HUES64 (cell line): ENCODE measurements at regions not wholly inside any gene's neighbourhood (a gene's known extent, or its start where the extent isn't known, plus 50 kb on each side); places are given as distances from the start of the nearest gene placed in this dataset.

Source experiments
- H3K27ac ChIP-seq: 2 replicates; pipeline ENCODE4 v1.7.0; 2013; ENCODE audit warnings: low read depth, low read length, inconsistent platforms
- H3K27me3 ChIP-seq: 2 replicates; pipeline ENCODE4 v1.6.1; 2013; ENCODE audit warnings: mild to moderate bottlenecking, low read length; ENCODE audit not compliant: insufficient read depth
- H3K36me3 ChIP-seq: 2 replicates; pipeline ENCODE4 v1.6.1; 2013; ENCODE audit warnings: mild to moderate bottlenecking, low read length; ENCODE audit not compliant: insufficient read depth
- H3K4me1 ChIP-seq: 2 replicates; pipeline ENCODE4 v1.6.1; 2013; ENCODE audit warnings: mild to moderate bottlenecking, low read length, moderate library complexity; ENCODE audit not compliant: insufficient read depth
- H3K4me3 ChIP-seq: 2 replicates; pipeline ENCODE4 v1.5.1; 2013; ENCODE audit warnings: mild to moderate bottlenecking, low read length, moderate library complexity
- H3K9ac ChIP-seq: 2 replicates; pipeline ENCODE4 v1.6.1; 2013; ENCODE audit warnings: mild to moderate bottlenecking, low read depth, low read length
- H3K9me3 ChIP-seq: 2 replicates; pipeline ENCODE4 v1.6.1; 2013; ENCODE audit warnings: low read depth, low read length; ENCODE audit not compliant: insufficient read depth
- WGBS: fragments of 150-250, 120-280 bp; methylation state at CpG from one replicate; pipeline ENCODE4 v1.1.7; 2013; ENCODE audit warnings: missing lambda C conversion rate; 5-methylcytosine and 5-hydroxymethylcytosine counted together

GRCh38 chr17:79465681-79466025, 145.2 kb downstream of the RBFOX3 start:
- H3K27ac ChIP-seq, result no peak overlapping the region
- no peaks in the 10 kb centered on the region for H3K27me3 ChIP-seq
- no peak overlapping the region for H3K9ac ChIP-seq
- H3K4me1 ChIP-seq, result peaks cover 7% of the 10 kb centered on the region
- no peak overlapping the region for H3K4me3 ChIP-seq
- 84% methylated on average over 14 of the region's 14 CpGs for WGBS
- no peaks in the 10 kb centered on the region for H3K36me3 ChIP-seq
- no peaks in the 10 kb centered on the region for H3K9me3 ChIP-seq

- Histone ChIP-seq H3K4me1 (peaks cover 7% of the 10 kb centered on the region), H3K9me3 (no peaks in the 10 kb centered on the region), H3K9ac (no peak overlapping the region), H3K27ac (no peak overlapping the region), H3K36me3 (no peaks in the 10 kb centered on the region), H3K27me3 (no peaks in the 10 kb centered on the region), H3K4me3 (no peak overlapping the region)
- 85% methylated on average over 25 of the region's 25 CpGs for WGBS
Observed at GRCh38 chr17:79465011-79465680, 145.7 kb downstream of the RBFOX3 start.

GRCh38 chr17:79464318-79465010, 146.4 kb downstream of the RBFOX3 start:
- no peaks in the 10 kb centered on the region for H3K9me3 ChIP-seq
- H3K27ac ChIP-seq, result no peak overlapping the region
- H3K36me3 ChIP-seq, result no peaks in the 10 kb centered on the region
- no peaks in the 10 kb centered on the region for H3K27me3 ChIP-seq
- no peak overlapping the region for H3K4me3 ChIP-seq
- 92% methylated on average over 28 of the region's 28 CpGs for WGBS
- no peak overlapping the region for H3K9ac ChIP-seq
- peaks cover 7% of the 10 kb centered on the region for H3K4me1 ChIP-seq

GRCh38 chr17:79463421-79464317, 147.2 kb downstream of the RBFOX3 start:
- no peak overlapping the region for H3K27ac ChIP-seq
- H3K4me3 ChIP-seq, result no peak overlapping the region
- peaks cover 7% of the 10 kb centered on the region for H3K4me1 ChIP-seq
- no peak overlapping the region for H3K9ac ChIP-seq
- WGBS, result 95% methylated on average over 36 of the region's 36 CpGs
- H3K36me3 ChIP-seq, result no peaks in the 10 kb centered on the region
- H3K27me3 ChIP-seq, result no peaks in the 10 kb centered on the region
- no peaks in the 10 kb centered on the region for H3K9me3 ChIP-seq

- no peak overlapping the region for H3K27ac ChIP-seq
- no peak overlapping the region for H3K4me3 ChIP-seq
- 83% methylated on average over 1 of the region's 2 CpGs for WGBS
- no peaks in the 10 kb centered on the region for H3K27me3 ChIP-seq
- no peaks in the 10 kb centered on the region for H3K36me3 ChIP-seq
- H3K4me1 ChIP-seq, result peaks cover 5% of the 10 kb centered on the region
- H3K9me3 ChIP-seq, result no peaks in the 10 kb centered on the region
- no peak overlapping the region for H3K9ac ChIP-seq
Observed at GRCh38 chr17:79461041-79461440, 149.8 kb downstream of the RBFOX3 start.

- Histone ChIP-seq H3K36me3 (no peaks in the 10 kb centered on the region), H3K9me3 (no peaks in the 10 kb centered on the region), H3K4me3 (no peak overlapping the region), H3K4me1 (no peaks in the 10 kb centered on the region; the same call in 1 of the 2 replicates), H3K9ac (no peak overlapping the region), H3K27ac (no peak overlapping the region), H3K27me3 (no peaks in the 10 kb centered on the region)
- WGBS, result 87% methylated on average over 4 of the region's 4 CpGs
Observed at GRCh38 chr17:79459846-79460245, 151.0 kb downstream of the RBFOX3 start.

GRCh38 chr17:79459003-79459655, 151.7 kb downstream of the RBFOX3 start:
- H3K9ac ChIP-seq, result no peak overlapping the region
- no peak overlapping the region for H3K27ac ChIP-seq
- H3K4me1 ChIP-seq, result no peaks in the 10 kb centered on the region; the same call in 1 of the 2 replicates
- H3K9me3 ChIP-seq, result no peaks in the 10 kb centered on the region
- no peak overlapping the region for H3K4me3 ChIP-seq
- WGBS, result 85% methylated on average over 12 of the region's 12 CpGs
- H3K36me3 ChIP-seq, result no peaks in the 10 kb centered on the region
- H3K27me3 ChIP-seq, result no peaks in the 10 kb centered on the region

GRCh38 chr17:79458356-79458755, 152.5 kb downstream of the RBFOX3 start:
- Histone ChIP-seq H3K4me3 (no peak overlapping the region), H3K27ac (no peak overlapping the region), H3K9me3 (no peaks in the 10 kb centered on the region), H3K4me1 (no peaks in the 10 kb centered on the region; the same call in 1 of the 2 replicates), H3K36me3 (no peaks in the 10 kb centered on the region), H3K9ac (no peak overlapping the region), H3K27me3 (no peaks in the 10 kb centered on the region)
- 84% methylated on average over 12 of the region's 12 CpGs for WGBS

- Histone ChIP-seq H3K4me1 (no peaks in the 10 kb centered on the region; the same call in 1 of the 2 replicates), H3K9ac (no peak overlapping the region), H3K27ac (no peak overlapping the region), H3K9me3 (no peaks in the 10 kb centered on the region), H3K27me3 (no peaks in the 10 kb centered on the region), H3K4me3 (no peak overlapping the region), H3K36me3 (no peaks in the 10 kb centered on the region)
- WGBS, result 91% methylated on average over 12 of the region's 12 CpGs
Observed at GRCh38 chr17:79457889-79458288, 153.0 kb downstream of the RBFOX3 start.

- 92% methylated on average over 17 of the region's 17 CpGs for WGBS
- H3K36me3 ChIP-seq, result no peaks in the 10 kb centered on the region
- no peak overlapping the region for H3K27ac ChIP-seq
- H3K27me3 ChIP-seq, result no peaks in the 10 kb centered on the region
- no peak overlapping the region for H3K9ac ChIP-seq
- H3K4me3 ChIP-seq, result no peak overlapping the region
- H3K9me3 ChIP-seq, result no peaks in the 10 kb centered on the region
- no peaks in the 10 kb centered on the region; the same call in 1 of the 2 replicates for H3K4me1 ChIP-seq
Observed at GRCh38 chr17:79457376-79457775, 153.5 kb downstream of the RBFOX3 start.

GRCh38 chr17:79455636-79456035, 155.2 kb downstream of the RBFOX3 start:
- no peaks in the 10 kb centered on the region for H3K36me3 ChIP-seq
- no peak overlapping the region for H3K9ac ChIP-seq
- H3K4me1 ChIP-seq, result no peaks in the 10 kb centered on the region
- 89% methylated on average over 11 of the region's 11 CpGs for WGBS
- H3K4me3 ChIP-seq, result no peak overlapping the region
- no peaks in the 10 kb centered on the region for H3K27me3 ChIP-seq
- no peaks in the 10 kb centered on the region for H3K9me3 ChIP-seq
- H3K27ac ChIP-seq, result no peak overlapping the region
